Neuronal stem cell (in vitro differentiated cells): ENCODE measurements at regions not wholly inside any gene's neighbourhood (a gene's known extent, or its start where the extent isn't known, plus 50 kb on each side); places are given as distances from the start of the nearest gene placed in this dataset.

Experiments
- DNase-seq: peaks from one replicate; pipeline ENCODE4 v3.0.0-alpha.2; 2013; ENCODE audit warnings: low spot score
- H2AFZ ChIP-seq: one replicate; pipeline ENCODE4 v1.6.1; 2013; ENCODE audit warnings: mild to moderate bottlenecking, low read length, inconsistent platforms
- H2AK5ac ChIP-seq: 2 replicates; pipeline ENCODE4 v1.6.1; 2013; ENCODE audit warnings: low read depth, mild to moderate bottlenecking, inconsistent platforms, low read length, moderate library complexity, mixed read lengths
- H2BK120ac ChIP-seq: 2 replicates; pipeline ENCODE4 v1.6.1; 2013; ENCODE audit warnings: low read depth, mild to moderate bottlenecking, inconsistent platforms, low read length, moderate library complexity, mixed read lengths
- H2BK12ac ChIP-seq: one replicate; pipeline ENCODE4 v1.6.1; 2013; ENCODE audit warnings: low read length, inconsistent platforms
- H2BK15ac ChIP-seq: 2 replicates; pipeline ENCODE4 v1.6.1; 2013; ENCODE audit warnings: mild to moderate bottlenecking, low read length, inconsistent platforms, mixed read lengths
- H2BK5ac ChIP-seq: one replicate; pipeline ENCODE4 v1.6.1; 2013; ENCODE audit warnings: inconsistent platforms, mild to moderate bottlenecking, low read length, moderate library complexity
- H3K14ac ChIP-seq: one replicate; pipeline ENCODE4 v1.6.1; 2013; ENCODE audit warnings: low read length, inconsistent platforms
- H3K18ac ChIP-seq: 2 replicates; pipeline ENCODE4 v1.6.1; 2013; ENCODE audit warnings: low read length, inconsistent platforms
- H3K23ac ChIP-seq: 2 replicates; pipeline ENCODE4 v1.6.1; 2013; ENCODE audit warnings: low read depth, mild to moderate bottlenecking, mixed read lengths, low read length, inconsistent platforms; ENCODE audit not compliant: poor library complexity
- H3K27ac ChIP-seq: replicated peaks from 3 replicates; pipeline ENCODE4 v1.5.1; 2013; ENCODE audit warnings: low read length, inconsistent platforms
- H3K27me3 ChIP-seq, 3 experiments: 2 replicates each; pipeline ENCODE4 v1.6.1; 2013; ENCODE audit warnings: low read length in 3 of 3, mild to moderate bottlenecking in 2 of 3, inconsistent platforms in 1 of 3, low read depth in 1 of 3, mixed read lengths in 1 of 3, moderate library complexity in 1 of 3; ENCODE audit not compliant: control insufficient read depth in 3 of 3, insufficient read depth in 3 of 3
- H3K36me3 ChIP-seq, 2 donors: replicated peaks in 1 of 2; 2 replicates each; pipeline ENCODE4 v1.6.1; 2013; ENCODE audit warnings: low read length in 2 of 2; ENCODE audit not compliant: control insufficient read depth in 2 of 2, insufficient read depth in 2 of 2
- H3K4ac ChIP-seq: 2 replicates; pipeline ENCODE4 v1.6.1; 2013; ENCODE audit warnings: inconsistent platforms, mild to moderate bottlenecking, low read length, moderate library complexity
- H3K4me1 ChIP-seq, 2 donors: 1 replicate in 1 of 2; 2 replicates in 1 of 2; pipeline ENCODE4 v1.6.1; 2013; ENCODE audit warnings: low read length in 2 of 2, low read depth in 1 of 2; ENCODE audit not compliant: control insufficient read depth in 2 of 2, insufficient read depth in 1 of 2
- H3K4me2 ChIP-seq: one replicate; pipeline ENCODE4 v1.6.1; 2013; ENCODE audit warnings: mild to moderate bottlenecking, low read length, inconsistent platforms; ENCODE audit not compliant: insufficient read depth, poor library complexity, severe bottlenecking
- H3K4me3 ChIP-seq, 2 donors: 2 replicates each; pipeline ENCODE4 v1.5.1; 2013; ENCODE audit warnings: low read length in 2 of 2, mild to moderate bottlenecking in 2 of 2, inconsistent platforms in 1 of 2, moderate library complexity in 1 of 2
- H3K79me1 ChIP-seq: one replicate; pipeline ENCODE4 v1.6.1; 2013; ENCODE audit warnings: low read depth, mild to moderate bottlenecking, inconsistent platforms, low read length, moderate library complexity
- H3K9ac ChIP-seq: one replicate; pipeline ENCODE4 v1.6.1; 2013; ENCODE audit warnings: mild to moderate bottlenecking, low read depth, low read length, inconsistent platforms; ENCODE audit not compliant: poor library complexity
- H3K9me3 ChIP-seq, 2 donors: replicated peaks in 1 of 2; 2 replicates each; pipeline versions ENCODE3 to v1.6.1; 2013; ENCODE audit warnings: low read length in 2 of 2, mild to moderate bottlenecking in 2 of 2, inconsistent platforms in 1 of 2, low read depth in 1 of 2, mixed read lengths in 1 of 2, moderate library complexity in 1 of 2; ENCODE audit not compliant: control insufficient read depth in 2 of 2, insufficient read depth in 1 of 2
- H4K8ac ChIP-seq: one replicate; pipeline ENCODE4 v1.6.1; 2013; ENCODE audit warnings: low read depth, mild to moderate bottlenecking, inconsistent platforms, low read length, moderate library complexity
- H4K91ac ChIP-seq: one replicate; pipeline ENCODE4 v1.6.1; 2013; ENCODE audit warnings: low read length, low read depth, mild to moderate bottlenecking, inconsistent platforms; ENCODE audit not compliant: poor library complexity
- WGBS, 2 donors: extraction: QIAGEN DNeasy Blood & Tissue Kit; methylation state at CpG; one replicate each; pipeline ENCODE4 v1.1.7; 2013; ENCODE audit warnings: missing lambda C conversion rate in 2 of 2, mixed read lengths in 1 of 2; ENCODE audit not compliant: insufficient read length in 2 of 2, insufficient replicate concordance in 1 of 2; ENCODE audit errors: extremely low coverage in 2 of 2; 5-methylcytosine and 5-hydroxymethylcytosine counted together

DNA sequence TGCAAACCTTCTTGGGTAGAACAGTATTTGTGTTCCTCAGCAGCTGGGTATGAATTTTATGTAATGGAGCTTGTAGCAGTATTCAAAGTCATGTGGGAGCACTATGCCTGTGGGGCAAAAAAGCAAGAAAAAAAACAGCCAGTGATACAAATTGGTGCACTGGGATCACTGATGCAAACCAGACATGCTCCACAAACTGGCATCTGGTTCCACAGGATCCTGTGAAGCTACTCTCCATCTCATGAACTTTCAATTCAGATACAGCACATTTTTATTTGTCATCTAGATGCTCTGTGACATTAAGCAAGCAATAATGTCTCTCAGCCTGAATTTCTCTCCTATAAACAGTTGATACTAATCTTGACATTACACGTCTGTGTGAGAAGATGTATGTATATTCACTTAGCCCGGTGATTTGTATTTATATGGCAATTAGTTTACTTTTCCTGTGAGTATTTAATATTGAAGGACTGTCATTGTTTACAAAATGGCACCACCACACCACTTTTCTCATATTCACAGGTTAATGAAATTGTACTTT lies 208.5 kb upstream of the GRIA4 start:
- no peak overlapping the region for H3K4me2 ChIP-seq
- H3K27me3 ChIP-seq: no peaks in the 10 kb centered on the region
- no peak overlapping the region for H3K4ac ChIP-seq
- no peak overlapping the region for H3K4me3 ChIP-seq
- H2BK15ac ChIP-seq: no peak overlapping the region
- DNase-seq: no peak
- no CpG with 5 or more reads among the region's 2 CpGs for WGBS, 2 donors
- H3K4me1 ChIP-seq: no peaks in the 10 kb centered on the region
- no peak overlapping the region for H2BK120ac ChIP-seq
- H3K9ac ChIP-seq: no peak overlapping the region
- no peak overlapping the region for H4K8ac ChIP-seq
- H3K14ac ChIP-seq: no peak overlapping the region
- H2AK5ac ChIP-seq: no peak overlapping the region
- no peaks in the 10 kb centered on the region for H3K79me1 ChIP-seq
- H3K9me3 ChIP-seq: no peaks in the 10 kb centered on the region
- H3K27ac ChIP-seq: no peak overlapping the region
- no peaks in the 10 kb centered on the region for H3K36me3 ChIP-seq
- H3K23ac ChIP-seq: no peak overlapping the region
- H4K91ac ChIP-seq: no peak overlapping the region
- H3K18ac ChIP-seq: no peak overlapping the region
- no peak overlapping the region for H2BK12ac ChIP-seq
- no peak overlapping the region for H2AFZ ChIP-seq
- no peak overlapping the region for H2BK5ac ChIP-seq

DNA sequence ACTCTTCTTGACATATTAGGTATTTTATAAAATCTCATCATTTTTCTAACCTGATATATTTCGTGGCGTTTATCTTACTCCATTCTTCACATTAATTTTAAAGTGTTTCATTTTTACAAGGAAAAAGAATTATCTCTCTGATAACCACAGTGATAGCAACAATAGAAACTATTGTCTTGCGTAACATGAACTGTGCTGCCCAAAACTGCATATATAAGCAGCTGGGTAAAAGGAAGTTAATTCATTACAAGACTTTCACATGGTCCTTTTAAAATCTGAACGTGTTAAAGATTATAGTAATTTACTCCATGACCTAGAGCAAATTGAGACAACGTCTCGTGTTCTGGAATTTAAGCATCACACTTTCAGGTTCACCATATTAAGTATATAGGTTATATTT lies 210.4 kb upstream of the GRIA4 start:
- Histone ChIP-seq H2BK12ac (no peak overlapping the region), H4K91ac (no peak overlapping the region), H3K27me3 (no peaks in the 10 kb centered on the region), H3K4me2 (no peak overlapping the region), H3K9ac (no peak overlapping the region), H3K9me3 (no peaks in the 10 kb centered on the region), H2AK5ac (no peak overlapping the region), H3K79me1 (no peaks in the 10 kb centered on the region), H2AFZ (no peak overlapping the region), H3K4ac (no peak overlapping the region), H2BK120ac (no peak overlapping the region), H3K18ac (no peak overlapping the region), H2BK5ac (no peak overlapping the region), H3K14ac (no peak overlapping the region), H3K23ac (no peak overlapping the region), H3K4me1 (no peaks in the 10 kb centered on the region), H3K4me3 (no peak overlapping the region), H3K36me3 (no peaks in the 10 kb centered on the region), H3K27ac (no peak overlapping the region), H2BK15ac (no peak overlapping the region), H4K8ac (no peak overlapping the region)
- WGBS, 2 donors: no CpG with 5 or more reads among the region's 6 CpGs
- no peak for DNase-seq

DNA sequence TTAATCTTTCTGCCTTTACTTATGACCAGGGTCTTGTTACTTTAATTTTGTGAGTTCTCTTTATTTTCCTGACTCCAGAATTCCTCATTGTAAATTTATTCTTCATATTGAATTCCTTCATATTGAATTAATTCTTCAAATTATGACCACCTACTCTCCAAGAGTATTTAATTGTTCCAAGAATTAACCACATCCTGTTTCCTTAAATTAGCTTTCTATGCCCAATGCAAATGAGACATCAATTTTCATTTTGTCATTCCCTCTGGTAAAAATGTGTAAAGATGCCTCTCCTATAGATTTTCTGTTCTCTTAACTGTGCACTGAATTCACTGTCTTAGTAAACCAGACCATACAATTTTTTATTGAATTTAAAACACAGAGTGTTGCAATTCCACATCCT lies 211.2 kb upstream of the GRIA4 start:
- H4K8ac ChIP-seq: no peak overlapping the region
- no peak overlapping the region for H3K18ac ChIP-seq
- H2BK5ac ChIP-seq: no peak overlapping the region
- no peak overlapping the region for H4K91ac ChIP-seq
- H3K4me2 ChIP-seq: no peak overlapping the region
- H3K9ac ChIP-seq: no peak overlapping the region
- H3K4me1 ChIP-seq: no peaks in the 10 kb centered on the region
- H3K14ac ChIP-seq: no peak overlapping the region
- H3K4ac ChIP-seq: no peak overlapping the region
- no peak for DNase-seq
- H3K9me3 ChIP-seq: no peaks in the 10 kb centered on the region
- no peak overlapping the region for H2AK5ac ChIP-seq
- no peak overlapping the region for H2BK15ac ChIP-seq
- H3K27ac ChIP-seq: no peak overlapping the region
- H3K79me1 ChIP-seq: no peaks in the 10 kb centered on the region
- H3K23ac ChIP-seq: no peak overlapping the region
- no peaks in the 10 kb centered on the region for H3K36me3 ChIP-seq
- H2AFZ ChIP-seq: no peak overlapping the region
- no peak overlapping the region for H2BK12ac ChIP-seq
- H2BK120ac ChIP-seq: no peak overlapping the region
- no peak overlapping the region for H3K4me3 ChIP-seq
- H3K27me3 ChIP-seq: no peaks in the 10 kb centered on the region

DNA sequence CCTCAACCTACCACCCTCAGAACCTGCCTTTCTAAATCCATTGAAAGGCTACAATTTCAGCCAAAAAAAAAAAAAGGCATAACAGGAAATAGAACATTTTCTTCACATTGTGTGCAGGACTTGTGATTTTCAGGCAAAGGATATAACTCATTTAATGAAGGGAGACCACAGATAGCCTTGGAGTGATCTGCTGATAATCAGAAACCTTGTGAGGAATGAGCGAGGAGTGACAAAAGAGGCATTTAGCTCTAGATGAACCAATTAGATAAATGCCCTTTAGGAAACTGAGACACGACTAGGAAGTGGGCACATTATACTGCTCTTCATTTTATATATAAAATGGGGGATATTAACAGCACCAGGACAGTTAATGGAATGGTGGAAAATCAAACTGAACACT lies 216.5 kb upstream of the GRIA4 start:
- Histone ChIP-seq H4K91ac (no peak overlapping the region), H3K9me3 (no peaks in the 10 kb centered on the region), H3K4me2 (no peak overlapping the region), H2BK5ac (no peak overlapping the region), H3K4me3 (no peak overlapping the region), H2BK12ac (no peak overlapping the region), H3K36me3 (no peaks in the 10 kb centered on the region), H3K14ac (no peak overlapping the region), H2AK5ac (no peak overlapping the region), H2BK15ac (no peak overlapping the region), H2AFZ (no peak overlapping the region), H3K9ac (no peak overlapping the region), H4K8ac (no peak overlapping the region), H3K18ac (no peak overlapping the region), H3K27ac (no peak overlapping the region), H3K4ac (no peak overlapping the region), H2BK120ac (no peak overlapping the region), H3K79me1 (no peaks in the 10 kb centered on the region), H3K23ac (no peak overlapping the region), H3K27me3 (no peaks in the 10 kb centered on the region), H3K4me1 (no peaks in the 10 kb centered on the region)
- no peak for DNase-seq
- no CpG with 5 or more reads among the region's 2 CpGs for WGBS, 2 donors
